Gastroesophageal sphincter (tissue), 3 donors: ENCODE measurements at regions not wholly inside any gene's neighbourhood (a gene's known extent, or its start where the extent isn't known, plus 50 kb on each side); places are given as distances from the start of the nearest gene placed in this dataset.

Source experiments
- POLR2AphosphoS5 ChIP-seq: sonication (generic); formaldehyde crosslinking; IDR thresholded peaks from one replicate; pipeline ENCODE4 v1.6.1; 2017; ENCODE audit warnings: antibody characterized with exemption
- TF ChIP-seq, protein P1 (sequence below), 4 experiments: fragments of 200-600 bp in 2 of 4; fragments of 450-650 bp in 2 of 4; sonication (generic) in 1 of 4; IDR thresholded peaks; one replicate each; pipeline ENCODE4 v1.5.1; 2017 to 2019; ENCODE audit warnings: antibody characterized with exemption in 4 of 4, mild to moderate bottlenecking in 2 of 4, moderate library complexity in 2 of 4

DNA sequence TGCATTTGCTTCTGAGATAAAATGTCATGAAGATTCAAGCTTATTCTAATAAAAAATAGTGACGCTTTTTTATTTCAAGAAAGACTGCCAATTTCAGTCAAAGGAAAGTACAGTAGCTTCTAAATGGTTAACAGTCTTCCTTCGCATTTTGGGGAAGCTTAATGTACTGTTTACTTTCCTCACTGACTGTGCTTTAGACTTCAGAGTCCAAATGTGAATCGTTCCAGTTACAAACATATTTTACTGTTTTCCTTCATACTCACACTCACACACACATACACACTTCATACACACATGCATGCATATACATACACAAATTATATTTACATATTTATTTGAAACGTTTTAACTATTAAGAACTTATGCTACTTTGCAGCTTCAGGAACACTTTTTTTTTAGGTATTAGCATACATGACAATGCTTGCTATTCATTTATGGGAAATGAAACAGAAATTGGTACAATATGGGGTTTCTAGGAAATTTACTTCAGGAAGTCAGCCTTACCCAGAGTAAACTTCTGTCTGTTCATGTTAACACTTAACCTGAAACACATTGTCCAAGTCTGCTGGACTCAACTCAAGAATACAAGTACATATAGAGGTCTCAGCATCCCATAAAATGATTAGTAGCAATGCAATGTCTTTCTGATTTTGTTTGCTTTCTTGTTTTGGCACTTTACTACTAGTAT lies 145.4 kb downstream of the RPS12 start:
- TF ChIP-seq, protein P1, sequence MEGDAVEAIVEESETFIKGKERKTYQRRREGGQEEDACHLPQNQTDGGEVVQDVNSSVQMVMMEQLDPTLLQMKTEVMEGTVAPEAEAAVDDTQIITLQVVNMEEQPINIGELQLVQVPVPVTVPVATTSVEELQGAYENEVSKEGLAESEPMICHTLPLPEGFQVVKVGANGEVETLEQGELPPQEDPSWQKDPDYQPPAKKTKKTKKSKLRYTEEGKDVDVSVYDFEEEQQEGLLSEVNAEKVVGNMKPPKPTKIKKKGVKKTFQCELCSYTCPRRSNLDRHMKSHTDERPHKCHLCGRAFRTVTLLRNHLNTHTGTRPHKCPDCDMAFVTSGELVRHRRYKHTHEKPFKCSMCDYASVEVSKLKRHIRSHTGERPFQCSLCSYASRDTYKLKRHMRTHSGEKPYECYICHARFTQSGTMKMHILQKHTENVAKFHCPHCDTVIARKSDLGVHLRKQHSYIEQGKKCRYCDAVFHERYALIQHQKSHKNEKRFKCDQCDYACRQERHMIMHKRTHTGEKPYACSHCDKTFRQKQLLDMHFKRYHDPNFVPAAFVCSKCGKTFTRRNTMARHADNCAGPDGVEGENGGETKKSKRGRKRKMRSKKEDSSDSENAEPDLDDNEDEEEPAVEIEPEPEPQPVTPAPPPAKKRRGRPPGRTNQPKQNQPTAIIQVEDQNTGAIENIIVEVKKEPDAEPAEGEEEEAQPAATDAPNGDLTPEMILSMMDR (IDR thresholded peaks at IDR 0.05): no peak
- TF ChIP-seq POLR2AphosphoS5: no peak
